ENCODE measurements at regions not wholly inside any gene's neighbourhood (a gene's known extent, or its start where the extent isn't known, plus 50 kb on each side); places are given as distances from the start of the nearest gene placed in this dataset.

DNA sequence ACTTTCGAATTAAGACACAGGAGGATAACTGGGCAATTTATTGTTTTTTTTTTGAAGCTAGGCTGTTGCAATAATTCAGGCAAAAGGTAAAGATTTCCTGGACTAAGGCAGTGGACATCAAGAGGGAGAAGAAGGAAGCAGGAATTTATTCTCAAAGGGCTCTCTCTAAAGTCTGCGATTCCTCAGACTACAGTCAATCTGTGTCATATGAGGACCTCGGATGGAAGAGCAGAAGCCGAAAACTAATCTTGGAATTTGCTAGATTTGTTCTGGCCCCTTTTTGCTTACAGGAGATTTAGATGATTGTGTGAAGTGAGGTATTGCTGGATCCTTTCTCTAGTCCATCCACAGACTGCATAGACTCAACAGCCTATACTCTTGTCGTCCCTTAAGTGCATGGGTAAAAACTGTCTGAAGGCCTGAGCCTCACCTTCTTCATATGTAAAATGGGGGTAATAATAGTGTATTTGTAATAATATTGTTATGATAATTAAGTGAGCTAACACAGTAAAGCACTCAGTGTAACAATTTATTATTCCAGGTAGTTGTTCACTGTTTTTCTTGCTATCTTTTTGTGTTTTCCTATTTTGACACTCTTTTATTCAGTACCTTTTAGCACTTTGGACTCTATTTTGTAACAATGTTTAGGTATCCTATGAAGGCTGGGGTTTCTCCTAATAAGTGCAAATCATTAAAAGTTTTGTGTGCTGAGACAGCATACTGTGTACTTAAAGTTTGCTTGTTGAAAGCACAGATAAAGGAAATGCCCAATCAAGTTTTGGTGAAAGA lies 54.2 kb upstream of the NT5C1B start:
- TF ChIP-seq, protein P1, sequence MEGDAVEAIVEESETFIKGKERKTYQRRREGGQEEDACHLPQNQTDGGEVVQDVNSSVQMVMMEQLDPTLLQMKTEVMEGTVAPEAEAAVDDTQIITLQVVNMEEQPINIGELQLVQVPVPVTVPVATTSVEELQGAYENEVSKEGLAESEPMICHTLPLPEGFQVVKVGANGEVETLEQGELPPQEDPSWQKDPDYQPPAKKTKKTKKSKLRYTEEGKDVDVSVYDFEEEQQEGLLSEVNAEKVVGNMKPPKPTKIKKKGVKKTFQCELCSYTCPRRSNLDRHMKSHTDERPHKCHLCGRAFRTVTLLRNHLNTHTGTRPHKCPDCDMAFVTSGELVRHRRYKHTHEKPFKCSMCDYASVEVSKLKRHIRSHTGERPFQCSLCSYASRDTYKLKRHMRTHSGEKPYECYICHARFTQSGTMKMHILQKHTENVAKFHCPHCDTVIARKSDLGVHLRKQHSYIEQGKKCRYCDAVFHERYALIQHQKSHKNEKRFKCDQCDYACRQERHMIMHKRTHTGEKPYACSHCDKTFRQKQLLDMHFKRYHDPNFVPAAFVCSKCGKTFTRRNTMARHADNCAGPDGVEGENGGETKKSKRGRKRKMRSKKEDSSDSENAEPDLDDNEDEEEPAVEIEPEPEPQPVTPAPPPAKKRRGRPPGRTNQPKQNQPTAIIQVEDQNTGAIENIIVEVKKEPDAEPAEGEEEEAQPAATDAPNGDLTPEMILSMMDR (conservative IDR thresholded peaks at IDR 0.05), result no peak
- no peak for TF ChIP-seq ZFX (IDR thresholded peaks at IDR 0.05)
